Osteoblast (primary cell): ENCODE measurements at regions not wholly inside any gene's neighbourhood (a gene's known extent, or its start where the extent isn't known, plus 50 kb on each side); places are given as distances from the start of the nearest gene placed in this dataset.

ENCODE experiments used
- DNase-seq: peaks from one replicate; pipeline ENCODE4 v3.0.0; 2011; ENCODE audit warnings: low spot score, mixed read lengths; ENCODE audit not compliant: insufficient read length; ENCODE audit errors: missing footprints
- H2AFZ ChIP-seq: 2 replicates; pipeline ENCODE4 v1.6.0; 2011; ENCODE audit warnings: mild to moderate bottlenecking, low read length
- H3K27ac ChIP-seq: 2 replicates; pipeline ENCODE4 v1.5.1; 2011; ENCODE audit warnings: mild to moderate bottlenecking, low read depth, low read length, moderate library complexity
- H3K27me3 ChIP-seq: 2 replicates; pipeline ENCODE4 v1.6.0; 2012; ENCODE audit warnings: mild to moderate bottlenecking, control low read depth, inconsistent platforms, low read length, moderate library complexity; ENCODE audit not compliant: insufficient read depth
- H3K36me3 ChIP-seq: 2 replicates; pipeline ENCODE4 v1.5.1; 2011; ENCODE audit warnings: mild to moderate bottlenecking, low read length, control low read depth, moderate library complexity; ENCODE audit not compliant: insufficient read depth
- H3K4me1 ChIP-seq: 2 replicates; pipeline ENCODE4 v1.5.1; 2011; ENCODE audit warnings: mild to moderate bottlenecking, low read length, control low read depth, moderate library complexity; ENCODE audit not compliant: insufficient read depth
- H3K4me2 ChIP-seq: 2 replicates; pipeline ENCODE4 v1.6.0; 2011; ENCODE audit warnings: mild to moderate bottlenecking, low read length; ENCODE audit not compliant: insufficient read depth
- H3K4me3 ChIP-seq: fragments of 200-600 bp; sonication (generic); 3 replicates; pipeline ENCODE4 v1.5.1; 2012; ENCODE audit warnings: mild to moderate bottlenecking, low read length, inconsistent platforms; ENCODE audit not compliant: insufficient read depth
- H3K79me2 ChIP-seq: 2 replicates; pipeline ENCODE4 v1.6.0; 2012; ENCODE audit warnings: mild to moderate bottlenecking, low read length, control low read depth, inconsistent platforms; ENCODE audit not compliant: insufficient read depth
- H3K9me3 ChIP-seq: 2 replicates; pipeline ENCODE4 v1.5.1; 2011; ENCODE audit warnings: low read depth, low read length, control low read depth
- H4K20me1 ChIP-seq: 2 replicates; pipeline ENCODE4 v1.6.0; 2012; ENCODE audit warnings: mild to moderate bottlenecking, low read length, control low read depth; ENCODE audit not compliant: insufficient read depth
- CTCF ChIP-seq: IDR thresholded peaks from 2 replicates; pipeline ENCODE4 v1.5.1; 2011; ENCODE audit warnings: mild to moderate bottlenecking, low read depth, low read length, moderate library complexity; ENCODE audit errors: extremely low read depth

- H3K4me2 ChIP-seq: no peak overlapping the region
- H3K4me3 ChIP-seq: no peak overlapping the region
- no peaks in the 10 kb centered on the region for H4K20me1 ChIP-seq
- no peak overlapping the region for H2AFZ ChIP-seq
- no peaks in the 10 kb centered on the region for H3K4me1 ChIP-seq
- no peaks in the 10 kb centered on the region for H3K27me3 ChIP-seq
- no peak for DNase-seq
- no peak overlapping the region for H3K27ac ChIP-seq
- no peaks in the 10 kb centered on the region for H3K79me2 ChIP-seq
- H3K36me3 ChIP-seq: no peaks in the 10 kb centered on the region
- TF ChIP-seq CTCF: no peak
- H3K9me3 ChIP-seq: no peaks in the 10 kb centered on the region
Measured at GRCh38 chr12:87246726-87247125, 782.5 kb downstream of the C12orf50 start.

GRCh38 chr12:87238466-87238865 is 790.7 kb downstream of the C12orf50 start:
- Histone ChIP-seq H3K27me3 (no peaks in the 10 kb centered on the region), H3K4me2 (no peak overlapping the region), H3K9me3 (no peaks in the 10 kb centered on the region), H3K4me3 (no peak overlapping the region), H3K4me1 (no peaks in the 10 kb centered on the region), H3K27ac (no peak overlapping the region), H2AFZ (no peak overlapping the region), H3K36me3 (no peaks in the 10 kb centered on the region), H4K20me1 (no peaks in the 10 kb centered on the region), H3K79me2 (no peaks in the 10 kb centered on the region)
- no peak for DNase-seq
- TF ChIP-seq CTCF: no peak

GRCh38 chr12:87234898-87235297 is 794.3 kb downstream of the C12orf50 start:
- DNase-seq: peak; percentile 32
- H3K4me2 ChIP-seq: no peak overlapping the region

GRCh38 chr12:87233671-87234070 is 795.5 kb downstream of the C12orf50 start:
- TF ChIP-seq CTCF: no peak
- Histone ChIP-seq H3K27ac (no peak overlapping the region), H3K4me1 (no peaks in the 10 kb centered on the region), H3K79me2 (no peaks in the 10 kb centered on the region), H3K27me3 (no peaks in the 10 kb centered on the region), H4K20me1 (no peaks in the 10 kb centered on the region), H3K9me3 (no peaks in the 10 kb centered on the region), H3K4me3 (no peak overlapping the region), H3K36me3 (no peaks in the 10 kb centered on the region), H2AFZ (no peak overlapping the region), H3K4me2 (no peak overlapping the region)
- no peak for DNase-seq

More at GRCh38 chr12:87234898-87235297, 794.3 kb downstream of the C12orf50 start:
- H3K27ac ChIP-seq: no peak overlapping the region
- H3K36me3 ChIP-seq: no peaks in the 10 kb centered on the region
- H3K27me3 ChIP-seq: no peaks in the 10 kb centered on the region
- no peaks in the 10 kb centered on the region for H3K9me3 ChIP-seq
- no peaks in the 10 kb centered on the region for H3K4me1 ChIP-seq
- no peak overlapping the region for H2AFZ ChIP-seq
- no peaks in the 10 kb centered on the region for H4K20me1 ChIP-seq
- no peak overlapping the region for H3K4me3 ChIP-seq
- TF ChIP-seq CTCF: no peak
- H3K79me2 ChIP-seq: no peaks in the 10 kb centered on the region
